ENCODE measurements at regions not wholly inside any gene's neighbourhood (a gene's known extent, or its start where the extent isn't known, plus 50 kb on each side); places are given as distances from the start of the nearest gene placed in this dataset.

DNA sequence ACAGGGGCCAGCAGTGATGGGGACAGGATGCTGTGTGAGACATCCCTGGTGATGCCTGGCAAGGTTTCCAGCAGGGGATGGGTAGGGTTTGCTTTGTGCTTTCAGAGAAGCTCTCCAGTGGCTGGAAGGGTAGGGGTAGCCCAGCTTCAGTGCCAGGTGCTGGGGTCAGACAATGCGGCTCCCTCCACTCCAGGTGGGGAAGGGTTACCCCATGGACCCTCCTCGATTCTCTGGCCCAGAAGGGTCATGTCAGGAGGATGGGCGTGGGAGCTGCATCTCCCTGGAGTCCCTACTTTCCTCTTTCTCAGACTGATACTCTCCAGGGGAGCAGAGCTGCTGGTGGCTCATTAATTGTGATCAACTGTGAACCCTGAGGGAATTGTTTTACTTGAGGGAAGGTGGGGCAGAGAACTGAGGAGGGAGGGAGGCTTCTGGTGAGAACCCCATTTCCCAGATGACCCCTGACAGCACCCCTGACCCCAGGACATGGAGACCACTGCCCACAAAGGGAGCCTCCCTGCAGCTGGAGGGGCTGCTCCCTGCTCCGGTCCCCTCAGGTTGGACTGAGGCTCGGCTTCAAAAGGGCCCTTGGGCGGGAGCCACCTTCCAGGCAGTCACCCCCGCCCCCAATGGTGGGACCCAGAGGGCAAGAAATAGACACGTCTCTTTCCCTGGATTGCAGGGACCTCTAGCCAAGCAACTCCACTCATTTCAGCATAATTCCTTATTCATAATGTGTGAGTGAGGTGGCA, 100.9 kb upstream of the BHLHE23 start:
- TF ChIP-seq POLR2AphosphoS5 (IDR thresholded peaks at IDR 0.05), result no peak
- no peak for TF ChIP-seq POLR2A (IDR thresholded peaks at IDR 0.05)
- TF ChIP-seq, protein P1, sequence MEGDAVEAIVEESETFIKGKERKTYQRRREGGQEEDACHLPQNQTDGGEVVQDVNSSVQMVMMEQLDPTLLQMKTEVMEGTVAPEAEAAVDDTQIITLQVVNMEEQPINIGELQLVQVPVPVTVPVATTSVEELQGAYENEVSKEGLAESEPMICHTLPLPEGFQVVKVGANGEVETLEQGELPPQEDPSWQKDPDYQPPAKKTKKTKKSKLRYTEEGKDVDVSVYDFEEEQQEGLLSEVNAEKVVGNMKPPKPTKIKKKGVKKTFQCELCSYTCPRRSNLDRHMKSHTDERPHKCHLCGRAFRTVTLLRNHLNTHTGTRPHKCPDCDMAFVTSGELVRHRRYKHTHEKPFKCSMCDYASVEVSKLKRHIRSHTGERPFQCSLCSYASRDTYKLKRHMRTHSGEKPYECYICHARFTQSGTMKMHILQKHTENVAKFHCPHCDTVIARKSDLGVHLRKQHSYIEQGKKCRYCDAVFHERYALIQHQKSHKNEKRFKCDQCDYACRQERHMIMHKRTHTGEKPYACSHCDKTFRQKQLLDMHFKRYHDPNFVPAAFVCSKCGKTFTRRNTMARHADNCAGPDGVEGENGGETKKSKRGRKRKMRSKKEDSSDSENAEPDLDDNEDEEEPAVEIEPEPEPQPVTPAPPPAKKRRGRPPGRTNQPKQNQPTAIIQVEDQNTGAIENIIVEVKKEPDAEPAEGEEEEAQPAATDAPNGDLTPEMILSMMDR (IDR thresholded peaks at IDR 0.05), result no peak
- no peak for TF ChIP-seq EP300 (IDR thresholded peaks at IDR 0.05)
